ELF-1 (cell line): ENCODE measurements at regions not wholly inside any gene's neighbourhood (a gene's known extent, or its start where the extent isn't known, plus 50 kb on each side); places are given as distances from the start of the nearest gene placed in this dataset.
A peak's percentile ranks its signal among the peaks of the same experiment; 100 is the strongest.

Experiments
- DNase-seq: peaks from one replicate; pipeline ENCODE4 v3.0.0-alpha.2; 2016; ENCODE audit warnings: low read depth, low spot score

DNA sequence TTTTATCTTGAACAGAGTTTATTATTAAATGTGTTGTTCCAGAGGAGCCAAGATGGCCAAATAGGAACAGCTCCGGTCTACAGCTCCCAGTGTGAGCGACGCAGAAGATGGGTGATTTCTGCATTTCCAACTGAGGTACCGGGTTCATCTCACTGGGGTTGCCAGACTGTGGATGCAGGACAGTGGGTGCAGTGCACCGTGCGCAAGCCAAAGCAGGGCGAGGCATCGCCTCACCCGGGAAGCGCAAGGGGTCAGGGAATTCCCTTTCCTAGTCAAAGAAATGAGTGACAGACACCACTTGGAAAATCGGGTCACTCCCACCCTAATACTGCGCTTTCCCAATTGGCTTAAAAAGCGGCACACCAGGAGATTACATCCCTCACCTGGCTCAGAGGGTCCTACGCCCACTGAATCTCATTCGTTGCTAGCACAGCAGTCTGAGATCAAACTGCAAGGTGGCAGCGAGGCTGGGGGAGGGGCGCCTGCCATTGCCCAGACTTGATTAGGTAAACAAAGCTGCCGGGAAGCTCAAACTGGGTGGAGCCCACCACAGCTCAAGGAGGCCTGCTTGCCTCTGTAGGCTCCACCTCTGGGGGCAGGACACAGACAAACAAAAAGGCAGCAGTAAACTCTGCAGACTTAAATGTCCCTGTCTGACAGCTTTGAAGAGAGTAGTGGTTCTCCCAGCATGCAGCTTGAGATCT is 155.2 kb upstream of the KBTBD8 start:
- peak; percentile 66 for DNase-seq

- DNase-seq: no peak
Measured at GRCh38 chr3:66851894-66852613, 146.1 kb upstream of the KBTBD8 start.

DNA sequence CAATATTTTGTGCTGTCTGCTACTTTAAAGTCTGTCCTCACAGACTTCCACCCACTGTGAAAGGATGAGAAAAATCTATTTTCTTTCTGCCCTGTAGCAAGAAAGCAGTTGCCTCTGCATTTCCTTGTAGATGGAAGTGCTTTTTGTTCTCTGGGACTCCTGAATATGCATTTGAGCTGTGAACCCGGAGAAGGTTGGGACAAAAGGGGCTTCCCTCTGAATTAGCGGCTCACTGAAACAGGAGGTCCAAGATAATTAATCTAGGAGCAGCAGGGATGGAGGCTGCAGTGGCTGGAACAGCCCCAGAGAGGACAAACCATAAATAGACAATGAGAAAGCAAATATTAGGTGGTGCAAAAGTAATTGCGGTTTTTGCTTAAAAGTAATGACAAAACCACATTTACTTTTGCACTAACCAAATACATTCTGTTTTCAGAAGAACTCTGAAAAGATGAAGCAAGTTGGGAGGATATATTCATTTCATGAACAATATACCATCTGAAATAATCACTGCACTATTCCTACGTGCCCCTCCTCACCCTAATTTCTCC is 143.4 kb upstream of the KBTBD8 start:
- DNase-seq: no peak

DNA sequence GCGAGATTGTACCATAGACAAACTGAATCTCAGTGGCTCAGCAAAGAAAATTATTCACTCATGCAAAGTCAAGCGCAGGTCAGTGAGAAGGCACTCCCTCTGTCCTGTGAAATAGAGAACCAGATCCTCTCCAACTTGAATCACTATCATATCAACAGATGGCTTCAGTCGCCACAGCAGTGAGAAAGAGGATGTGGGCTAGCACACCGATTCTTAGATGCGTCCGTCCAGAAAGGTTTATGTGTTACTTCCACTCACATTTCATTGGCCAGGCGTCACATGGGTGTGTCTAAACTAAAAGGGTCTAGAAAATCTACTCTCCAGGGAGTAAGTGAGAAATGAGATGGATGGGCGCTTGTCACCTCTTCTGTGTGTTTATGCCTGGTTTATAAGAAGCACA is 141.6 kb upstream of the KBTBD8 start:
- no peak for DNase-seq

DNA sequence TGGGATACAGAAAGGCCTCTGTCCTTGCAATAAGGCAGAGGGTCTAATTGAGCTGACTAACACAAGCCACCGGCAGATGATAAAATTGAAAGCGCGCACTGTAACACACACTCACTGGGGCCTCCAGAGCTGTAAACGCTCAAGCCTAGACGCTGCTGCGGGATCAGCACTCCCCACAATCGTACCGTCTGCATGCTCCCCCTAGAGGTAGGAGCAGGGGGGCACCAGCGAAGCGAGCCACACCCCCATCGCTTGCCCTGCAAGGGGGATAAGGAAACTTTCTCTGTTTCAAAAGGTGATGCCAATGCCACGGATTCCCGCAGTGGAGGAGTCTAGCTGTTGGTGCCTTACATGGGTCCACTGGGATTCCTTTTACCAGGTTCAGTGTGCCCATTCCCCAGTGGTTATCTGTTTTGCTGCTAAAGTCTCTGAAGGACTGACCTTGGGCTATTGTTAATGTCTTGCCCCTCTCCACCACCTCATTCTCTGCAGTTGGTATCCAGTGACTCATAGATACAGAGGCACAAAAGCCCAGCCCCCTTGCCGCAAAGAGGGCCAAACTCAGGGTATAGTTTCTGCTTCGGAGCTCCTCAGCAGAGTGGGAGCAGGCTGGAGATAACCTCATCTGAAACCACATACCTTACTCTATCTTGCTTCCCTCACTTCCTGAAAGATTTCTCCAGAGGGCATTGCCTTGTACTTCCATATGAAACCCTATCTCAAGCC is 139.3 kb upstream of the KBTBD8 start:
- peak; percentile 68 for DNase-seq

GRCh38 chr3:66860771-66861170 is 137.3 kb upstream of the KBTBD8 start:
- no peak for DNase-seq

GRCh38 chr3:66863205-66864111 is 134.6 kb upstream of the KBTBD8 start:
- no peak for DNase-seq

DNA sequence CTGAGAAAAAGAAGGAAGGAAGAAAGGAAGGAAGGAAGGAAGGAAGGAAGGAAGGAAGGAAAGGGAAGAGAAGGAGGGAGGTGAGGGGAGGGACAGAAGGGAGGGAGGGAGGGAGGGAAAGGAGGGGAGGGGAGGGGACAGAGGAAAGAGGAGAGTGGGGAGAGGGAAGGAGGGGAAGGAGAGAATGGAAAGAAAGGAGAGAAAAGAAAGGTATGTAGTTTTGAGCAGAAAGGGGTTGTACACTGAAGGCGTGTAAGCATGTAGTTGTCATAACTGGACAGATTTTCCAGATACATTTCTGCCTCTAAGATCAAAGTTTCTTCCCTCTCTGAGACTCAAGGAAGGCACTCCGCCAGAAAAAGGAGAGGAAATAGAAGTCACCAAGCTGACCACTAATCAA is 113.4 kb upstream of the KBTBD8 start:
- DNase-seq: no peak

GRCh38 chr3:66885326-66886000 is 112.6 kb upstream of the KBTBD8 start:
- DNase-seq: peak; percentile 24

- no peak for DNase-seq
Measured at GRCh38 chr3:66889750-66890494, 108.2 kb upstream of the KBTBD8 start.

DNA sequence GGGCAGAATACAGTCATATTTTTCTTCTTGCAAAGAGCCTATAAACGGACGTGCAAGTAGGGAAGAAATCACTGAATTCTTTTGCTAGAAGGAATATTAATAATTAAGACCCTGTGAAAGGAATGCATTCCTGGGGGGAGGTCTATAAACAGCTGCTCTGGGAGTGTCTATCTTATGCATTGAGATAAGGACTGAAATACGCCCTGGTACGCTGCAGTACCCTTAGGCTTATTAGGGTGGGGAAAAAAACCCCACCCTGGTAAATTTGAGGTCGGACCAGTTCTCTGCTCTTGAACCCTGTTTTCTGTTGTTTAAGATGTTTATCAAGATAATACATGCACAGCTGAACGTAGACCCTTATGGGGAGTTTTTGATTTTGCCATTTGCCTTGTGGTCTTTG is 100.0 kb upstream of the KBTBD8 start:
- DNase-seq: no peak

DNA sequence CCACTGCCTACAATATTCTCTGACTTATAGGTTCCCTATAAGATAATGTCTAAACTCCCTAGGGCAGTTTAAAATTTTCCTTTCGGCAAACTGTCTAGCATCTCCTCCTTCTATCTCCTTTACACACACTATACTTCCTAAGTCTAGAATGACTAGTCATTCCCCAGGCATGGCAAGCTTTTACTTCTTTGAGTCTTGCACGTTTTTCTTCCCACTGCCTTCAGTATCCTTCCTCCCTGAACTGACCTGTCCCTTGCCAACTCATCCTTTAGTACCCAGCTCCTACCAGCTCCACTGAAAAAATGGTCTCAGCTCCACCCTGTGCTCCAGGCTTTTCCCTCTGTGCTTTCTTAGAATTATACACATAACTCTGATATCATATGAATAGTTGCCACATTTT is 93.8 kb upstream of the KBTBD8 start:
- no peak for DNase-seq

GRCh38 chr3:66904831-66905493 is 93.1 kb upstream of the KBTBD8 start:
- DNase-seq: no peak

DNA sequence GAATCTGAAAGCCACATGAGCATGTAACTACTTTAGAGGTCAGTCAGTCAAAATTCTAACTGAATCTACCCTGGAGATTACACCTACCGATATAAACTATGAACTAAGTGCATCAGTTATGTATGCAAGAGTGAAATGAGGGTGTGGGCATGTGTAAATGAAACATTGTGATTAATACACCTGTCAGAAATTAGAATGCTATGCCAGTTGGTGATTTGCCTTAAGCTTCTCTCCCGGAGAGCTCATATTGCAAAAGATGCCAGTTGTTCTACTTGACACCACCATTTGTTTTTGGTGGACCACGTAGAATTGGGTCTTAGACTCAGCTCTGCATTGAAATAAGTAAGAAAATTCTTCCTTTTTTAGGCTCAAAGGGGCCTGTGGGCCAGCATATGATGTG is 91.0 kb upstream of the KBTBD8 start:
- DNase-seq: no peak

DNA sequence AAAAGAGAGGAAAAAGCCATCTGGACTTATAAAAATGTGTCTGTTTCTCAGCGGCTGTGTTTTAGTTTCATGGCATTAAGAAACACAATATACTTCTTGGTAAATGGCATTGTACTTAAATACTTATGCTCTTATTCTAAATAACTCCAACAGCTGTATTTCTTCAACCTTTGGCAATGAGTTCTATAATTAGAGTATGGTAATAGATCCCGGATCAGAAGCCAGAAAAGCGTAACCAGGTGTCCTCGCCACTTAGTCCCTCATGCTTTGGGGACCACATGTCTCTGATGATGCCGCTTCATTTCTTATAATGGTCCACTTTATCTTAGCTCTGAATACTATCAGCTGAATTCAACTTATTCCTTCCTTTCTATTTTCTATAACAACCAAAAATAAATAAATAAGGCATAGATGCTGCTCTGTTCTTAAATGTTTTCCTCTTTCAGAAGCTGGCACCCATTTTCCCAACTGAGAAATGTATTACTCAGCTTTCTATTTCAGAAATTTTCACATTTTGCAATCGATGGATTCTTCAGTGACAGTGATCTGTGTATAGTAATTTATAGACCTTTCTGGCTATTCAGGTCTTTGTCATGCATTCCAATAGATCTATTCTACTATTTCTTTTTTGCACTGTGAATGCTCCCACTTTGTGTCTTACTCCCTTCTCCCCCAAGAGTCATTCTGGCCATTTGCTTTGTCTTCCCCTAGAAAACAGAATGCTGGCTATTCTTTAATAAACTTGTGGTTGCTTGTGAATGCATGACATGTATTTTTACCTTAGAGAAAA is 87.6 kb upstream of the KBTBD8 start:
- no peak for DNase-seq

- DNase-seq: no peak
Measured at GRCh38 chr3:66912306-66912705, 85.8 kb upstream of the KBTBD8 start.

DNA sequence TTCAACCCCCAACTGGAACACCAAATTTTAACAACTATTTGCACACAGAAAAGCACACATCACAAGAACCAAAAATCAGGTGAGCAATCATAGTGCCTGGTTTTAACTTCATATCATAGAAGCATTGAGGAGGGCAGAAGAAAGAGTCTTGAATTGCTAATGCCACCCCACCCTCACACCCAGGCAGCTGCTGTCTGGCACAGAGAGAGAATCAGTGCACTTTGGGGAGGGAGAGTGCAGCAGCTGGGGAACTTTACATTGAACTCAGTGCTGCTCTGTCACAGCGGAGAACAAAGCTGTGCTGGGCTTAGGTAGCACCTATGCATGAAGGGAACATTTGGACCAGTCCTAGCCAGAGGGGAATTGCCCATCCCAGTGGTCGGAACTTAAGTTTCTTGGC is 76.0 kb upstream of the KBTBD8 start:
- DNase-seq: no peak

DNA sequence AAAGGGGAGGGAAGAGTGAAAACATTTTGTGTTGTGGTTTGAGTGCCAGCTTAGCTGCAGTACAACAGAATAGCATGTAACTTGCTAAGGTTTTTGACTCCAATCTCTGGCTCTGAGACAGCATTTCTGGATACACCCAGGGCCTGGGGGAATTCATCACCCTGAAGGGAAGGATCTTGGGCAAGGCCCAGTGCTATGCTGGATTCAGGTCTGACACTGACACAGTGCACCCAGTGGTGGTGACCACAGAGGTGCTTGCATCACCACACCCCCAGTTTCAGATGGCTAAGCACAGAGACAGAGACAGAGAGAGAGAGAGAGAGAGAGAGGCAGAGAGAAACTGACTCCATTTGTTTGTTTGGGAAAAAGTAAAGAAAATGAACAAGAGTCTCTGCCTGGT is 74.1 kb upstream of the KBTBD8 start:
- DNase-seq: no peak

GRCh38 chr3:66928252-66928651 is 69.9 kb upstream of the KBTBD8 start:
- DNase-seq: no peak
